Motor neuron (in vitro differentiated cells): ENCODE measurements at regions not wholly inside any gene's neighbourhood (a gene's known extent, or its start where the extent isn't known, plus 50 kb on each side); places are given as distances from the start of the nearest gene placed in this dataset.

Experiments used
- ATAC-seq, 8 experiments: fragments of 200-7000 bp; cut with Tn5 transposase; replicated peaks in 6 of 8; 2 replicates each; pipeline ENCODE4 v1.8.0; 2021; ENCODE audit warnings: mild to moderate bottlenecking in 8 of 8, moderate library complexity in 8 of 8
- H3K27ac ChIP-seq, 2 donors: fragments of 250-450 bp; sonication (Bioruptor Pico); 2 replicates each; pipeline ENCODE4 v1.9.0; 2021; ENCODE audit warnings: antibody characterized with exemption in 2 of 2, mild to moderate bottlenecking in 2 of 2, moderate library complexity in 1 of 2
- H3K4me1 ChIP-seq, 2 donors: fragments of 250-450 bp; sonication (Bioruptor Pico); replicated peaks in 1 of 2; 2 replicates each; pipeline ENCODE4 v1.6.1; 2021; ENCODE audit warnings: antibody characterized with exemption in 2 of 2, mild to moderate bottlenecking in 2 of 2, moderate library complexity in 1 of 2
- H3K4me3 ChIP-seq, 5 donors: fragments of 250-450 bp; sonication (Bioruptor Pico); 2 replicates each; pipeline ENCODE4 v1.9.0; 2021; ENCODE audit warnings: antibody characterized with exemption in 5 of 5, mild to moderate bottlenecking in 5 of 5, moderate library complexity in 4 of 5
- WGBS, 10 experiments: fragments of 450-650 bp; shearing (Covaris generic); methylation state at CpG; one replicate each; pipeline ENCODE4 v1.0.0; 2022; 5-methylcytosine and 5-hydroxymethylcytosine counted together
- in situ Hi-C, 9 experiments: fragments of 400-800 bp; cut with MboI; loops; one replicate each; pipeline ENCODE4 v1.15.0; 2021; ENCODE audit warnings: low sequenced_read_pairs in 9 of 9, low pct_unique_long_range_greater_than_20kb in 2 of 9; ENCODE audit not compliant: unreplicated experiment in 9 of 9

DNA sequence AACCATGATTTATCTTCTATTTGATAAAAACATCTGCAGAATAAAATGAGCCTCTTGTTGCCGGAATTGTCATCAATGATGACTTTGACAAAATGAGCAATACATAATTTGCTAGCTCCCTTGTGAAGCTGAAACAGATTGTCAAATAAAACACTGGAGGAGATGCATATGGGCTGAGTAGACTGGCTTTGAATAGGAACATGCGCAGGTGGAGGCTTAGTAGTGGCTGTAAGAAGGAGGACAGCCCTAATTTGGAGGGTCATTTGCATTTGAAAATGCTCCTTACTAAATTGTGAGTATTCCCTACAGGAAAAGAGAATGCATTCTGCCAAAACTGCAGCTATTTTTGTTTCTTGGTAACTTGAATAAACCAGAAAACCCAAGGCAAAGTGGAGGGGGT, 329.1 kb downstream of the PPARGC1A start:
- 14 to 86% (median 67%) methylated on average over 1 to 2 of the region's 2 CpGs; no CpG with 5 or more reads in 2 of the 10 experiments for WGBS, 10 experiments
- Histone ChIP-seq H3K4me3 (no peak overlapping the region), H3K4me1 (peaks cover 0 to 18% of the 10 kb centered on the region in 2 donors), H3K27ac (no peak overlapping the region)
- in situ Hi-C loops = no loop called here
- no peak for ATAC-seq

DNA sequence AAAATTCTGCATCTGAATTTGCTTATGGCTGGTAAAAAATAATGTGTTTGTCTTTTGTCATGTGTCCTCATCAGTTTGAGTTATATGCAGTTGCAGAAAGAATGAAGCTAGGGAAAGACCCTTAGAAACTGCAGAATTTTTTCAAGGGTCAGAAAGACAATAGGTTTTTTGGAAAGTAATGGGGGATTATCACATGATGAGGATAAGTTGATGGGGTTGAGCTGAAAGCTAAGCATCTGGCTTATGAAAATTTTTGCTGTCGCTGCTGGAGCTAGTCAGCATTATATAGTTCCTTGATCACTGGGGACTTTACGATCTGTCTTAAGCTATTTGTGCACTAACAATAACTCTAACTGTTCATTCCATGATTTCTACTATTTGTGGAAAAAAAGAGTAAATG, 331.7 kb downstream of the PPARGC1A start:
- H3K27ac ChIP-seq = no peak overlapping the region
- H3K4me3 ChIP-seq = no peak overlapping the region
- WGBS, 10 experiments = 0 to 100% (median 71%) methylated on average over 1 to 2 of the region's 2 CpGs
- no peak for ATAC-seq
- peaks cover 0 to 18% of the 10 kb centered on the region in 2 donors for H3K4me1 ChIP-seq
- in situ Hi-C loops = no loop called here

DNA sequence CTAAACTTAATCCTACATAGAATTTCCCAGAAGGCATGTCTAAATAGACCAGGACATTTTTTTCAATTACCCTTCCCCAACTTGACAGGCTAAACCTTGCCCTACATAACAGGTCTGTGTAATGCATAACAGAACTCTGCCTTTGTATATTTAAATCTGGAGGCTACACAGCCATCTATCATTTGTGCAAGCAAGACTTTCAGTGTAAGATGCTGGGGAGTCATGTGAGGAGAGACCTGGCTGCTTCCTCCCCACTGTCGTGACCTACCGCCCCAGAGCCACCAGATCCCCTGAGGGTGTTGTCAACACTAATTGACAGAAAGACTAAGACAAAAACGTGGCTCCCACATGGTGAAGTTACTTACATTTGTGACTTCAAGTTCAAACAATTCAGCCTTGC, 342.2 kb downstream of the PPARGC1A start:
- H3K4me3 ChIP-seq = no peak overlapping the region
- H3K4me1 ChIP-seq = peaks cover 0 to 7% of the 10 kb centered on the region in 2 donors
- H3K27ac ChIP-seq = no peak overlapping the region
- WGBS, 10 experiments = 0 to 57% (median 50%) methylated on average over 2 to 3 of the region's 3 CpGs; no CpG with 5 or more reads in 4 of the 10 experiments
- peak in 2 of 8 experiments; percentile 72 to 74 for ATAC-seq
- in situ Hi-C loops = no loop called here

DNA sequence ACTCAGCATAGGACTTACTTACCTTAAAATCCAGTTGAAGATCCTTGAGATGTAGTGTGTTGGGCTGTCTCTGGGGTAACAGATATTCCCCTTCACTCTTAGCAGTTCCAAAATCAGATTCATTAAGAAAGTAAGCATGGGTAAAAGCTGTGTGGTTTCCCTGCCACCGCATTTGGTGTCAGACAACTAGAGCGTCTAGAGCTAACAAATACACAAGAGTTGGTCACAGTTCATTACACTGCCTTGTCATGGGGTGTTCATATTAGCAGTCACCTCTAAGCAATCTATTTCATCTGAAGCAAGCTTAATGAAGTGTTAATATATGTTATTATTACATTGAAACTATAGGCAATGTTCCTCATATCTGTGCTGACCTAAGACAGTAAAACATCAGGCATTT, 342.8 kb downstream of the PPARGC1A start:
- 0 to 100% (median 86%) methylated on average over 2 of the region's 2 CpGs; no CpG with 5 or more reads in 4 of the 10 experiments for WGBS, 10 experiments
- H3K4me3 ChIP-seq = no peak overlapping the region
- peaks cover 0 to 7% of the 10 kb centered on the region in 2 donors for H3K4me1 ChIP-seq
- no peak overlapping the region for H3K27ac ChIP-seq
- ATAC-seq = no peak
- in situ Hi-C loops = no loop called here

DNA sequence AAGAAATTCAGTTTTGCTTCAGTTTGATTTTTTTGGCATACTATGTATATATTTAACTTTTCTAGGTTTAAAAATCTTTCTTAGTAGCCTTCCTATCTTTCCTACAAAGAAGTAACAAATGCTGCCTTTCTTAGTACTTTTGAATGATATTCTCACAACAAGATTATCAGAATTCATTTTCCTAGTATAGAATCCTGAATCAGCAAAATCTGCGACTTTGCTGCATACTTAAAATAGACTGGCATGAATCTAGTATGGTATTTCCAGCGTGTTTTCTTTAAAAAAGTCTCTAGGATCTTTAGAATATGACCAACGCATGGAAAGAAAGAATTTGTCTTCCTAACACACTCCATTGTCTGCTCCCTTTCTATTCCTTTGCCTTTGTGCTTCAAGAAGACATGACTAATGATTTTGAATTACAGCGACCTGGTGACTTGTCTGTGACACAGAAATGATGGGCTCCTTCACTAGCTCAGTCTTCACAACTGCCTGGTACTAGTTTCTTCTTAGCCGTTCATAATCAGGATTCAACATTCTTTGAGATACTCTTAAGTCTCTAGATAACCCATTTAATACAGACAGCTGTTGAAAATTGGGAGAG, 349.8 kb downstream of the PPARGC1A start:
- peaks cover 11 to 17% of the 10 kb centered on the region in 2 donors for H3K4me1 ChIP-seq
- H3K4me3 ChIP-seq = no peak overlapping the region
- ATAC-seq = peak in 5 of 8 experiments; percentile 92 to 100 (median 99)
- 0 to 34% (median 10%) methylated on average over 3 to 5 of the region's 5 CpGs; no CpG with 5 or more reads in 1 of the 10 experiments for WGBS, 10 experiments
- in situ Hi-C loops = no loop called here
- peak overlapping the region; percentile 30 to 43 for H3K27ac ChIP-seq

DNA sequence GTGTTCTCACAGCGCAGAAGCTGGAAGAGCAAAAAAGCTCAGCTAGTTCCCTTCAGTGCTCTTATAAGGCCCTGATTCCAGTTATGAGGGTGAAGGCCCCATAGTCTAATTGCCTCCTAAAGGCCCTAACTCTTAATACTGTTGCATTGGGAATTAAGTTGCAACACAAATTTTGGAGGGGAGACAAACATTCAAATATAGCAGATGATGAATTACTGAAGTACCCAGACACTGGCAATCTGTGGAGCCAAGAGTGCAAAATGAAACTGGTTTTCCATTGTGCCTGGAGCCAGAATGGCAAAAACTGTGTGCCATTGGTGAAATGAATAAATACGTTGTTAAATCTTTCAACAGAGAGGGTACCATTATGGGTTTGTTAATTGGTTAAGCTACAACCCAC, 356.0 kb downstream of the PPARGC1A start:
- no peak overlapping the region for H3K4me3 ChIP-seq
- in situ Hi-C loops = no loop called here
- 64 to 100% (median 100%) methylated on average over 1 to 2 of the region's 2 CpGs; no CpG with 5 or more reads in 3 of the 10 experiments for WGBS, 10 experiments
- no peaks in the 10 kb centered on the region for H3K4me1 ChIP-seq
- no peak overlapping the region for H3K27ac ChIP-seq
- no peak for ATAC-seq

DNA sequence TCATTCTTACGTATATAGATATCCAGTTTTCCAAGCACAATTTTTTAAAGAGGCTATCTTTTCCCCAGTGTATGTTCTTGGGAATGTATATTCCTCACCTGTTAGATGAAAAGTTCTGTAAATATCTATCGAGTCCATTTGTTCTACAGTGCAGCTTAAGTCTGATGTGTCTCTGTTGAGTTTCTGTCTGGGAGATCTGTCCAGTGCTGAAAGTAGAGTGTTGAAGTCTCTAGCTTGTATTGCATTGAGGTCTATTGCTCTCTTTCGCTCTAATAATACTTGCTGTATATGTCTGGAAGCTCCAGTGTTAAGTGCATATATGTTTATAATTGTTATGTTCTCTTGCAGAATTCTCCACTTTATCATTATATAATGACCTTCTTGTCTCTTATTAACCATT, 373.1 kb downstream of the PPARGC1A start:
- in situ Hi-C loops = no loop called here

DNA sequence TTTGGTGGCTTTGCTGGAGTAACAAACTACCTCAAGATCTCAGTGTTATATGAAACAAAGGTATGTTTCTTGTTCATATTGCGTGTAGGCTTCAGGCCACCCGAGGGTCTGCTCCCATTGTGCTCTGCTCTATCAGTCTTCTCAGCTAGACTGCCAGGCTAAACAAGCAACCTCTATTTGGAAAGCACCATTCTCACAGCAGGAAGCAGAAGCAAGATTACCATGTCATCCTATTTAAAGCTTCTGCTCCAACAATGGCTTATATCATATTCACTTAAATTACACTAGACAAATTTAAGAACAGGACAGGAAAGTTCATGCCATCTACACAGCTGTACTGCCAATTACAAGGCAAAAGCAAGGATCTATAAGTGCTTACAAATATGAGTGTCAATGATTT, 385.8 kb downstream of the PPARGC1A start:
- ATAC-seq = peak in 2 of 8 experiments; percentile 48 to 79
- Histone ChIP-seq H3K27ac (peak overlapping the region in 1 of 2 donors; percentile 57), H3K4me1 (peaks cover 6 to 20% of the 10 kb centered on the region in 2 donors), H3K4me3 (no peak overlapping the region)
- in situ Hi-C loops = no loop called here
- WGBS, 10 experiments = 0 to 44% (median 0%) methylated on average over 1 to 2 of the region's 2 CpGs; no CpG with 5 or more reads in 1 of the 10 experiments

More for the DNA sequence above, 373.1 kb downstream of the PPARGC1A start:
- H3K4me3 ChIP-seq = no peak overlapping the region
- no peak overlapping the region for H3K27ac ChIP-seq
- 33 to 100% (median 89%) methylated on average over 1 to 3 of the region's 3 CpGs; no CpG with 5 or more reads in 1 of the 10 experiments for WGBS, 10 experiments
- ATAC-seq = no peak
- no peaks in the 10 kb centered on the region for H3K4me1 ChIP-seq

DNA sequence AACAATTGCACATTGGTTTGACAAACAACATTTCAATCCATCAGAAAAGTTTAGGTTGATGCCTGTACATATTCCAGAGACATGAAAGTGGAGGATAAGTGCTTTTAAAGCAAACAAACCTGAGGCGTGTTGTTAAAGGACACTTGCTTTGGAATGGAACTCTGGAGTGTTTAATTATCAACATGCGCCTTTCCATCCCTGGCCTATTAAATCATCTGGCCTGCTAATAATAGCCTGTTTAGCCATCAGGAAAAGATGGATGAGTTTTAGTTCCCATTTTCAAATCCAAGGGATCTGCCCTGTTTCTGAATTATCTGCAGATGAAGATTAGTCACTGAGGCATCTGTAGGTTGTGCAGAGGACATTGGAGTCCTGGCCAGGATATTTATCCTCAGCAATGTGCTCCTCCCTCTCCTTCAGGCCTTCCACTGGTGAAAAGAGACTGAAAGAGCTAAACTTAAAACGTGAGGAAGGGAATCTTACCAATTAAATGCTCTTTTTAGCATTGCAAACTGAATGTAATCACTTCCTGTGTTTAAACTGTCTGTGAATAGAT, 388.9 kb downstream of the PPARGC1A start:
- ATAC-seq = peak in 7 of 8 experiments; percentile 55 to 98 (median 85)
- in situ Hi-C loops = no loop called here
- Histone ChIP-seq H3K4me3 (no peak overlapping the region), H3K27ac (no peak overlapping the region), H3K4me1 (peaks cover 6 to 20% of the 10 kb centered on the region in 2 donors)
- 0 to 58% (median 39%) methylated on average over 1 to 3 of the region's 3 CpGs; no CpG with 5 or more reads in 2 of the 10 experiments for WGBS, 10 experiments

DNA sequence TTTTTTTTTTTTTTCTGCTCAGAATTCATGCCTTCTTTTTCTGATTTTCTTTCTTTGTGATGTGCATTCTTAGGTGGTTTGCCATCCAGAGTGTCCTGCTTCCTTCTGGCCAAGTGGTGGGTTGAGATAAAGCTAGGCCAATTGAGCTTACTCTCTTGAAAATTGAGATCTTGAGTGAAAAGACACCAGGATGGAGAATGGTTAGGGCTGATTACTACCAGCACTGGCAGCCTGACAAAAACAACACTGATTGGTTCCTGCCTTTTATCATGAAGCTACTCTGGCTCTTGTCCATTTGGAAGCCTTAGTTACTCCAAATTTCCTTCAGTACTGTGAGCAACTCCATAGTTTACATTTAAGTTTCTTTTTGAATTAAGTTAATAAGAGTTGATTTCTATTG, 404.0 kb downstream of the PPARGC1A start:
- Histone ChIP-seq H3K4me3 (no peak overlapping the region), H3K27ac (no peak overlapping the region)

DNA sequence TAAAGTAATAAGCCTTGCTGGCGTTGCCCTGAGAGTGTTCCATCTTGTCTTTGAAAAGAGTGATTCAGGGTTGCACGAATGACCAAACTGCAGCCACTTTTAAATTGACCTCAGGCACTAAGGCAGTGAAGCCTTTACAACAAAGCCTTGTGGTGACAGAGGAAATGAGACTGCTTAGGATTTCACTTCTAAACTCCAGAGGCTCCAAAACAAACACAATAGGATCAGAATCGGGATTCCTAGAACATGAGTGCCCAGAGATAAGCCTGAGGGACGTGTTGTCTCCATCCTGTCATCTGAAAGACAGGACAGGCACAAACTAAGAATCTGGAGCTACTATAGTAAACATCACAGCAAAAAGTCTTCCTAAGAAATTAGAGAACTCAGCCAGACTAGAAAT, 405.2 kb downstream of the PPARGC1A start:
- no peak overlapping the region for H3K4me3 ChIP-seq
- no peaks in the 10 kb centered on the region for H3K4me1 ChIP-seq
- H3K27ac ChIP-seq = no peak overlapping the region
- WGBS, 10 experiments = 10 to 53% (median 33%) methylated on average over 1 to 4 of the region's 4 CpGs; no CpG with 5 or more reads in 3 of the 10 experiments
- ATAC-seq = no peak
- in situ Hi-C loops = no loop called here

More for the DNA sequence above, 404.0 kb downstream of the PPARGC1A start:
- no peak for ATAC-seq
- in situ Hi-C loops = no loop called here
- H3K4me1 ChIP-seq = no peaks in the 10 kb centered on the region

DNA sequence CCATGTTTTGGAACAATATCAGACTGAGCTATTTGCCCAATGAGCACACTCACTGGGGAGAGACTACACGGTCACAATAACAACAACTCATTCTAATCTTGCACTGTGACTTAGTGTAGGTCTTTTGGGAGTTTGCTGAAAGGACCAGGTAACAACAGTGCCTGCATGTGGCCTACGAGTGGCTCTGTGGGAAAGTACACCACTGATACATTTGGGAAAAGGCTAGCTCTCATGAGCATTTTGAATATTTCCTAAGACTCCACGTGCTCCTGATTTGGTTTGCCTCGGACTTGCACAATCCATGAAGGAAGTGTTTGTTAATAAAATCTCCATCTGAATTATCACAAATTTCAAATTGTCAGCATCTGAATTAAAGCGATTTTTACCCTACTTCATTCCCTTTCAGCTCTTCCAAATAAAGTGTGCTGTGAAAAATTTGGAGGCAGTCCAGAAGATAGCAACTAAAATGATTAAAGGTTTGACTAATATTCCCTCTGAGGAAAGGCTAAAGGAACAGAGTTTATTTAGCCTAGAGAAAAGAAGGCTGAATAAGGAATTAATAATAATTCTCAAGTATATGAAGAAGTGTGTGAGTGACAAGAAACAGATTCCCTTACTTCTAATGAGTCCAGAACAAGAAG, 406.4 kb downstream of the PPARGC1A start:
- 5 to 100% (median 75%) methylated on average over 1 to 5 of the region's 5 CpGs for WGBS, 10 experiments
- in situ Hi-C loops = no loop called here
- H3K27ac ChIP-seq = no peak overlapping the region
- H3K4me1 ChIP-seq = no peaks in the 10 kb centered on the region
- ATAC-seq = no peak
- no peak overlapping the region for H3K4me3 ChIP-seq

DNA sequence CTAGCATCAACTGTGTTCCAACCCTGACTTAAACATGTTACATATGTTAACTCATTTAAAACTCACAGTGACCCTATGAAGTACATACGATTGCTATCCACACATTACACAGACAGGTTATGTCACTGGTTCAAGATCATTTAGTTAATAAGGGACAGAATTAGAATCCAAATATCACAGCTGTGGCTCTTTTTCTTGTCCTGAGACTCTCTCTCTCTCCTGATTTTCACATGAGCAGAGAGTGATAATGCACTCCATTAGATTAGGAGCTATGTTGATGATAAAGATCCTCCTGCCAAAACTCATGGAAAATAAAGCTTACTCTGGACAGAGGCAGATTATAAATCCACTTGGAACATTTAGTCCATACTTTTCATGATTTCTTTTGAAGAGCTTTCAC, 408.3 kb downstream of the PPARGC1A start:
- WGBS, 10 experiments = 86 to 100% (median 100%) methylated on average over 1 of the region's 1 CpG; no CpG with 5 or more reads in 6 of the 10 experiments
- Histone ChIP-seq H3K27ac (no peak overlapping the region), H3K4me3 (no peak overlapping the region), H3K4me1 (no peaks in the 10 kb centered on the region)
- no peak for ATAC-seq
- in situ Hi-C loops = no loop called here
